Mesendoderm (in vitro differentiated cells): ENCODE measurements at regions not wholly inside any gene's neighbourhood (a gene's known extent, or its start where the extent isn't known, plus 50 kb on each side); places are given as distances from the start of the nearest gene placed in this dataset.
"Not testable (repeated sequence)": the region's sequence is repeated elsewhere in the genome, so short reads cannot be mapped to it uniquely, and the experiment has no call there.

Experiments used
- DNase-seq: peaks from one replicate; pipeline ENCODE4 v3.0.0; 2013
- H2AK5ac ChIP-seq: 2 replicates; pipeline ENCODE4 v1.6.1; 2013; ENCODE audit warnings: low read length, inconsistent platforms
- H2BK120ac ChIP-seq: 2 replicates; pipeline ENCODE4 v1.6.1; 2013; ENCODE audit warnings: low read depth, mild to moderate bottlenecking, low read length, moderate library complexity, mixed read lengths
- H2BK15ac ChIP-seq: replicated peaks from 2 replicates; pipeline ENCODE4 v1.6.1; 2013; ENCODE audit warnings: low read depth, mild to moderate bottlenecking, moderate library complexity
- H2BK5ac ChIP-seq: 2 replicates; pipeline ENCODE4 v1.6.1; 2013; ENCODE audit warnings: low read length, inconsistent platforms
- H3K18ac ChIP-seq: 2 replicates; pipeline ENCODE4 v1.6.1; 2013; ENCODE audit warnings: mild to moderate bottlenecking, low read length, mixed read lengths
- H3K23ac ChIP-seq: one replicate; pipeline ENCODE4 v1.6.1; 2013; ENCODE audit warnings: low read length
- H3K27ac ChIP-seq: 2 replicates; pipeline ENCODE4 v1.5.1; 2013; ENCODE audit warnings: low read depth, mild to moderate bottlenecking, inconsistent platforms, low read length, moderate library complexity
- H3K27me3 ChIP-seq: 2 replicates; pipeline ENCODE4 v1.6.1; 2013; ENCODE audit warnings: low read length, control low read depth, mild to moderate bottlenecking, inconsistent platforms; ENCODE audit not compliant: insufficient read depth, poor library complexity
- H3K36me3 ChIP-seq: 2 replicates; pipeline ENCODE4 v1.6.1; 2013; ENCODE audit warnings: low read length, inconsistent platforms; ENCODE audit not compliant: control insufficient read depth, insufficient read depth
- H3K4ac ChIP-seq: one replicate; pipeline ENCODE4 v1.6.1; 2013; ENCODE audit warnings: low read depth, mild to moderate bottlenecking, low read length, moderate library complexity
- H3K4me1 ChIP-seq: 2 replicates; pipeline ENCODE4 v1.6.1; 2013; ENCODE audit warnings: low read depth, low read length, inconsistent platforms; ENCODE audit not compliant: control insufficient read depth
- H3K4me2 ChIP-seq: 2 replicates; pipeline ENCODE4 v1.6.1; 2013; ENCODE audit warnings: low read length
- H3K4me3 ChIP-seq: 2 replicates; pipeline ENCODE4 v1.5.1; 2013; ENCODE audit warnings: mild to moderate bottlenecking, low read length
- H3K56ac ChIP-seq: one replicate; pipeline ENCODE4 v1.6.1; 2013; ENCODE audit warnings: low read length
- H3K79me1 ChIP-seq: 2 replicates; pipeline ENCODE4 v1.6.1; 2013; ENCODE audit warnings: low read length, inconsistent platforms
- H3K79me2 ChIP-seq: 2 replicates; pipeline ENCODE4 v1.6.1; 2013; ENCODE audit warnings: mild to moderate bottlenecking, low read length; ENCODE audit not compliant: control insufficient read depth, insufficient read depth
- H3K9ac ChIP-seq: 2 replicates; pipeline ENCODE4 v1.6.1; 2013; ENCODE audit warnings: low read length, inconsistent platforms
- H4K5ac ChIP-seq: one replicate; pipeline ENCODE4 v1.6.1; 2013; ENCODE audit warnings: low read length
- H4K8ac ChIP-seq: one replicate; pipeline ENCODE4 v1.6.1; 2013; ENCODE audit warnings: low read depth, mild to moderate bottlenecking, control low read depth, low read length, moderate library complexity
- WGBS: extraction: QIAGEN DNeasy Blood & Tissue Kit; methylation state at CpG from one replicate; pipeline ENCODE4 v1.1.7; 2013; ENCODE audit warnings: low lambda C conversion rate, missing lambda C conversion rate; ENCODE audit not compliant: insufficient coverage; ENCODE audit errors: extremely low coverage; 5-methylcytosine and 5-hydroxymethylcytosine counted together

GRCh38 chr1:121068738-121069499 is 115.2 kb downstream of the FAM72B start:
- not testable (repeated sequence) for H3K4ac ChIP-seq, H3K79me2 ChIP-seq, H4K8ac ChIP-seq, H3K9ac ChIP-seq, H3K18ac ChIP-seq, H3K23ac ChIP-seq, H2BK15ac ChIP-seq, H3K27me3 ChIP-seq, H2BK5ac ChIP-seq, H4K5ac ChIP-seq, H3K79me1 ChIP-seq, DNase-seq, H2AK5ac ChIP-seq, H3K4me2 ChIP-seq, H3K27ac ChIP-seq, H3K56ac ChIP-seq, H3K36me3 ChIP-seq, H3K4me3 ChIP-seq, H2BK120ac ChIP-seq, H3K4me1 ChIP-seq
- WGBS: no CpG with 5 or more reads among the region's 1 CpG

- H4K8ac ChIP-seq, H2BK120ac ChIP-seq, H2BK5ac ChIP-seq, H3K4ac ChIP-seq, DNase-seq, H3K23ac ChIP-seq, H4K5ac ChIP-seq, H3K56ac ChIP-seq, H3K79me1 ChIP-seq, H3K27me3 ChIP-seq, H3K79me2 ChIP-seq, H3K4me2 ChIP-seq, H3K4me1 ChIP-seq, H3K27ac ChIP-seq, H3K4me3 ChIP-seq, H3K18ac ChIP-seq, H2BK15ac ChIP-seq, H2AK5ac ChIP-seq, H3K36me3 ChIP-seq, H3K9ac ChIP-seq: not testable (repeated sequence)
- WGBS: no CpG with 5 or more reads among the region's 1 CpG
Measured at GRCh38 chr1:121073852-121074251, 110.3 kb downstream of the FAM72B start.

DNA sequence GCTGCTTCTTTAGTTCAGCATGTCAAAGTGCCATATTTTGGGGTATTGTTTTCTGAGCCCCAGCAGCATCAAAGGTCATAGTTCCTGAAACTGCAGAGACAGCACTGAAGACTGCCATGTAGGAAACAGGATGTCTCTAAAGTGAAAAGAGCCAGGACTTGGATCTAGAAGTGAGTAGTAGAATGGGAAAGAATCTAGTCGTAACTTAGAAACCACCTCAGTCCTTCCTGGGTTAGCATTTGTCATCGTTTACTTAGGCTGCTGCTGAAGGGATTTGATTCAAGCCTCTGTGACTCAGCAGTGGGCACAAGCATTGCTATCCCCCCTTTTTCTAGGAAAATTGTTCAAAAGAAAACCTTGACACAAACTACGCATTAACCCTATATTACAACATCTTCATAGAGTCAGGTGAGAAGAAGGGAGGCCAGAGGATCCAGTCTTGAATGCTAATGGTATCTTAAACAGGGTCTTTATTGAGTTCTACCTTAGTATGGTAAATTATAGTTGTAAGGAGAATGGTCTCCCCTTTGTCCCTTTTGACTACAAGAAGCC is 108.8 kb downstream of the FAM72B start:
- H2BK5ac ChIP-seq, H3K79me2 ChIP-seq, H3K4me3 ChIP-seq, H4K8ac ChIP-seq, H3K36me3 ChIP-seq, H3K9ac ChIP-seq, H3K4me2 ChIP-seq, H3K27ac ChIP-seq, DNase-seq, H3K23ac ChIP-seq, H3K18ac ChIP-seq, H4K5ac ChIP-seq, H3K4ac ChIP-seq, H2BK120ac ChIP-seq, H3K4me1 ChIP-seq, H3K79me1 ChIP-seq, H2AK5ac ChIP-seq, H3K27me3 ChIP-seq, H3K56ac ChIP-seq, H2BK15ac ChIP-seq: not testable (repeated sequence)
- WGBS: no CpG with 5 or more reads among the region's 3 CpGs

- H3K4me2 ChIP-seq: not testable (repeated sequence)
Measured at GRCh38 chr1:121076674-121077073, 107.5 kb downstream of the FAM72B start.

GRCh38 chr1:121079655-121080054 is 104.5 kb downstream of the FAM72B start:
- H4K8ac ChIP-seq, H3K79me1 ChIP-seq, DNase-seq, H2BK5ac ChIP-seq, H2BK15ac ChIP-seq, H3K4me1 ChIP-seq, H3K4ac ChIP-seq, H3K18ac ChIP-seq, H2BK120ac ChIP-seq, H3K27ac ChIP-seq, H3K27me3 ChIP-seq, H2AK5ac ChIP-seq, H3K4me2 ChIP-seq, H3K36me3 ChIP-seq, H3K79me2 ChIP-seq, H3K56ac ChIP-seq, H3K9ac ChIP-seq, H4K5ac ChIP-seq, H3K4me3 ChIP-seq, H3K23ac ChIP-seq: not testable (repeated sequence)

More at GRCh38 chr1:121076674-121077073, 107.5 kb downstream of the FAM72B start:
- H3K36me3 ChIP-seq, H2BK15ac ChIP-seq, H3K23ac ChIP-seq, H2AK5ac ChIP-seq, DNase-seq, H3K56ac ChIP-seq, H2BK5ac ChIP-seq, H3K4me1 ChIP-seq, H3K4ac ChIP-seq, H3K4me3 ChIP-seq, H2BK120ac ChIP-seq, H3K79me2 ChIP-seq, H3K79me1 ChIP-seq, H3K9ac ChIP-seq, H4K8ac ChIP-seq, H4K5ac ChIP-seq, H3K18ac ChIP-seq, H3K27ac ChIP-seq, H3K27me3 ChIP-seq: not testable (repeated sequence)
- WGBS: no CpG with 5 or more reads among the region's 1 CpG
